ENCODE measurements at regions not wholly inside any gene's neighbourhood (a gene's known extent, or its start where the extent isn't known, plus 50 kb on each side); places are given as distances from the start of the nearest gene placed in this dataset.

DNA sequence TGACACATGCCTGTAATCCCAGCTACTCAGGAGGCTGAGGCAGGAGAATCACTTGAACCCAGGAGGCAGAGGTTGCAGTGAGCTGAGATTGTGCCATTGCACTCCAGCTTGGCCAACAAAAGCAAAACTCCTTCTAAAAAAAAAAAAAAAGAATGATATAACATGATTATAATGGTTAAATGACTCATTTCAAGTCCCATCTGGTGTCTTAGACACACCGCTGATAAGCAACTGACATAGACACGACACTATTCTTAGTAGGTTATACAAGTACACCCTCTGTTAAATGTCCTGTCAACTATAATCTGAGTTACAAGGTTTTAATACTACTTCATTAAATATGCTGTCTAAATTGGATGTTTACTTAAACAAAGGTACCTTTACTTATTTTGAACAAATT, 405.3 kb upstream of the CLINT1 start:
- no peaks in the 10 kb centered on the region for H3K27me3 ChIP-seq (ENCODE audit: insufficient read depth, poor library complexity, severe bottlenecking)
- TF ChIP-seq, protein P1, sequence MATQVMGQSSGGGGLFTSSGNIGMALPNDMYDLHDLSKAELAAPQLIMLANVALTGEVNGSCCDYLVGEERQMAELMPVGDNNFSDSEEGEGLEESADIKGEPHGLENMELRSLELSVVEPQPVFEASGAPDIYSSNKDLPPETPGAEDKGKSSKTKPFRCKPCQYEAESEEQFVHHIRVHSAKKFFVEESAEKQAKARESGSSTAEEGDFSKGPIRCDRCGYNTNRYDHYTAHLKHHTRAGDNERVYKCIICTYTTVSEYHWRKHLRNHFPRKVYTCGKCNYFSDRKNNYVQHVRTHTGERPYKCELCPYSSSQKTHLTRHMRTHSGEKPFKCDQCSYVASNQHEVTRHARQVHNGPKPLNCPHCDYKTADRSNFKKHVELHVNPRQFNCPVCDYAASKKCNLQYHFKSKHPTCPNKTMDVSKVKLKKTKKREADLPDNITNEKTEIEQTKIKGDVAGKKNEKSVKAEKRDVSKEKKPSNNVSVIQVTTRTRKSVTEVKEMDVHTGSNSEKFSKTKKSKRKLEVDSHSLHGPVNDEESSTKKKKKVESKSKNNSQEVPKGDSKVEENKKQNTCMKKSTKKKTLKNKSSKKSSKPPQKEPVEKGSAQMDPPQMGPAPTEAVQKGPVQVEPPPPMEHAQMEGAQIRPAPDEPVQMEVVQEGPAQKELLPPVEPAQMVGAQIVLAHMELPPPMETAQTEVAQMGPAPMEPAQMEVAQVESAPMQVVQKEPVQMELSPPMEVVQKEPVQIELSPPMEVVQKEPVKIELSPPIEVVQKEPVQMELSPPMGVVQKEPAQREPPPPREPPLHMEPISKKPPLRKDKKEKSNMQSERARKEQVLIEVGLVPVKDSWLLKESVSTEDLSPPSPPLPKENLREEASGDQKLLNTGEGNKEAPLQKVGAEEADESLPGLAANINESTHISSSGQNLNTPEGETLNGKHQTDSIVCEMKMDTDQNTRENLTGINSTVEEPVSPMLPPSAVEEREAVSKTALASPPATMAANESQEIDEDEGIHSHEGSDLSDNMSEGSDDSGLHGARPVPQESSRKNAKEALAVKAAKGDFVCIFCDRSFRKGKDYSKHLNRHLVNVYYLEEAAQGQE (IDR thresholded peaks at IDR 0.05; ENCODE audit: insufficient replicate concordance, low read depth): no peak
- TF ChIP-seq POLR2AphosphoS5 (IDR thresholded peaks at IDR 0.05; ENCODE audit: low read depth) (no peak), SPI1 (IDR thresholded peaks at IDR 0.05; ENCODE audit: borderline replicate concordance, low read depth) (no peak), GABPA (IDR thresholded peaks at IDR 0.05; ENCODE audit: low read depth) (no peak)
- H3K4me3 ChIP-seq (replicated peaks; ENCODE audit: insufficient read depth, low read length): no peak overlapping the region
- H3K27ac ChIP-seq (replicated peaks): no peak overlapping the region
- no peak for DNase-seq (ENCODE audit: low read depth in 1 of 2, low spot score in 1 of 2)

DNA sequence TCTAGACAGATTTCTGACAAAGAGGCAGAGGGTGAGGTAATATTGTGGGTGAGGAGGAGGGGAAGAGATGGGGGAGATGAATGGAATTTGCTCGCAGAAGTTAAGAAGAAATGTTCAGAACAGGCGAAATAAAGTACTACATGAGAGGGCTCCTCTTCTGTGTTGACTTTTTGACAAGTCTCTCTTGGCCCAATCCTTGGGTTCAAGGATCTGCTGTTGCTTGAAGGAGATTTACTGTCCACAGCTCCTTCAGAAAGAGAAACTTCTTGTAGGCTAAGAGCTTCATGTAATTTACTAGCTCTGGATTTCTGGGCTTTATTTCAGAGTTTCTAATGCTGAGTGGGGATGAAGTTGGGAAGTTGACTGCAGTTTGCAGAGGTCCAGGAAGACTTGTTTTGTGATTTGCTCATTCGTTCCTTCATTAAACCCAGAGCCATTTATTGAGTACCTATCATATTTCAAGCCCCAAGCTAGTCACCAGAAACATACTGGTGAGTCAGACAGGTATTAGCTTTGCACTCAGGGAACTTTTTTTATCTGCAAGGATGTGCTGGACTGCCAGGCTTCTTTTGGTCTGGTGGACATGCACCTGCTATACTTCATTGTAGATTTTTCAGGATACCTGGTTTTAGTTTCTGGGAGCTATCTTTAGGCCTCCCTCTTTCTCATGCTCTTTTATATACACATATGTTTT, 402.9 kb upstream of the CLINT1 start:
- DNase-seq (ENCODE audit: low read depth in 1 of 2, low spot score in 1 of 2): no peak
- H3K4me3 ChIP-seq (replicated peaks; ENCODE audit: insufficient read depth, low read length): no peak overlapping the region
- no peak overlapping the region for H3K27ac ChIP-seq (replicated peaks)
- no peaks in the 10 kb centered on the region for H3K27me3 ChIP-seq (ENCODE audit: insufficient read depth, poor library complexity, severe bottlenecking)
- no peak for TF ChIP-seq POLR2AphosphoS5 (IDR thresholded peaks at IDR 0.05; ENCODE audit: low read depth)

DNA sequence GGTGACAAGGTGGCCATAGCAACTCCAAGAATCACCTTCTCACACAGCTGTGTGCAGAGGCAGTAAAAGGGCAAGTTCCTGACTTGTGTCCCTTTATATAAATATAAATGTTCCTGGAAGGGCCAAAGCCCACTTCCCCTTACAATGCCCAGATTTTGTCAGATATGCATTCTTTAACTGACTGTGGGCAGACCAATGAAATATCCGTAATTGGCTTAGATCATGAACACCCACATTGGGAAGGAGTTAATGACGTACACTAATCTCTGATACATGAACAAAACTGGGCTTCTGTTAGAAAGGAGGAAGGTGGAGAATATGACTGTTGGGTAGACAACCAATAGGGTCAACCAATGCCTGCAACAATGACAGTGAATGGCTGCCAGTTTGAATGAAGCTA, 397.2 kb upstream of the CLINT1 start:
- DNase-seq (ENCODE audit: low read depth in 1 of 2, low spot score in 1 of 2): no peak
- no peak overlapping the region for H3K27ac ChIP-seq (replicated peaks)
- H3K27me3 ChIP-seq (ENCODE audit: insufficient read depth, poor library complexity, severe bottlenecking): no peaks in the 10 kb centered on the region
- TF ChIP-seq, protein P2, sequence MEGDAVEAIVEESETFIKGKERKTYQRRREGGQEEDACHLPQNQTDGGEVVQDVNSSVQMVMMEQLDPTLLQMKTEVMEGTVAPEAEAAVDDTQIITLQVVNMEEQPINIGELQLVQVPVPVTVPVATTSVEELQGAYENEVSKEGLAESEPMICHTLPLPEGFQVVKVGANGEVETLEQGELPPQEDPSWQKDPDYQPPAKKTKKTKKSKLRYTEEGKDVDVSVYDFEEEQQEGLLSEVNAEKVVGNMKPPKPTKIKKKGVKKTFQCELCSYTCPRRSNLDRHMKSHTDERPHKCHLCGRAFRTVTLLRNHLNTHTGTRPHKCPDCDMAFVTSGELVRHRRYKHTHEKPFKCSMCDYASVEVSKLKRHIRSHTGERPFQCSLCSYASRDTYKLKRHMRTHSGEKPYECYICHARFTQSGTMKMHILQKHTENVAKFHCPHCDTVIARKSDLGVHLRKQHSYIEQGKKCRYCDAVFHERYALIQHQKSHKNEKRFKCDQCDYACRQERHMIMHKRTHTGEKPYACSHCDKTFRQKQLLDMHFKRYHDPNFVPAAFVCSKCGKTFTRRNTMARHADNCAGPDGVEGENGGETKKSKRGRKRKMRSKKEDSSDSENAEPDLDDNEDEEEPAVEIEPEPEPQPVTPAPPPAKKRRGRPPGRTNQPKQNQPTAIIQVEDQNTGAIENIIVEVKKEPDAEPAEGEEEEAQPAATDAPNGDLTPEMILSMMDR (IDR thresholded peaks at IDR 0.05; ENCODE audit: insufficient read depth, low read length): no peak
- TF ChIP-seq GABPA (IDR thresholded peaks at IDR 0.05; ENCODE audit: low read depth) (no peak), SPI1 (IDR thresholded peaks at IDR 0.05; ENCODE audit: borderline replicate concordance, low read depth) (no peak), POLR2AphosphoS5 (IDR thresholded peaks at IDR 0.05; ENCODE audit: low read depth) (no peak)
- TF ChIP-seq, protein P1 (IDR thresholded peaks at IDR 0.05; ENCODE audit: insufficient replicate concordance, low read depth): no peak
- no peak overlapping the region for H3K4me3 ChIP-seq (replicated peaks; ENCODE audit: insufficient read depth, low read length)

DNA sequence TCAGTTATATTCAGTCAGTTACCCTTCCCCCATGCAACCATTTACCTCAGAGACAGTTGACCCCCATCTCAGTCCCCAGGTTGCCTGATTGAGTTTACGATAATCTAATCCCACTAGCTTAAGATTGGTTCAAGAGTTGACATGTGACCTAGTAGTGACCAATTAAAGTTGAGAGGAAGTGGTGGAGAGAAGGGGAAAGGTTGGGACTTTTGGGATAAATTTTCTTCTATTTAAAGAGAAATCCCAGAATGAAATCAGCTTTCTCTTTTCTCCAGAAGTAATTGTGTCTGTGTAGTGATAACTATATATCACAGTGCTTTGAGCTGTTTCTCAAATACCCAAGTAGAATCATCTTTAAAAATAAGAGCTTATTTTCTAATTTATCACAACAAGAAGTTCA, 396.7 kb upstream of the CLINT1 start:
- no peak overlapping the region for H3K27ac ChIP-seq (replicated peaks)
- H3K27me3 ChIP-seq (ENCODE audit: insufficient read depth, poor library complexity, severe bottlenecking): no peaks in the 10 kb centered on the region
- TF ChIP-seq GABPA (IDR thresholded peaks at IDR 0.05; ENCODE audit: low read depth) (no peak), SPI1 (IDR thresholded peaks at IDR 0.05; ENCODE audit: borderline replicate concordance, low read depth) (no peak), POLR2AphosphoS5 (IDR thresholded peaks at IDR 0.05; ENCODE audit: low read depth) (no peak)
- TF ChIP-seq, protein P1 (IDR thresholded peaks at IDR 0.05; ENCODE audit: insufficient replicate concordance, low read depth): no peak
- TF ChIP-seq, protein P2 (IDR thresholded peaks at IDR 0.05; ENCODE audit: insufficient read depth, low read length): no peak
- DNase-seq (ENCODE audit: low read depth in 1 of 2, low spot score in 1 of 2): no peak
- H3K4me3 ChIP-seq (replicated peaks; ENCODE audit: insufficient read depth, low read length): no peak overlapping the region

Measured in HL-60 (cell line).